ENCODE measurements at regions not wholly inside any gene's neighbourhood (a gene's known extent, or its start where the extent isn't known, plus 50 kb on each side); places are given as distances from the start of the nearest gene placed in this dataset.

DNA sequence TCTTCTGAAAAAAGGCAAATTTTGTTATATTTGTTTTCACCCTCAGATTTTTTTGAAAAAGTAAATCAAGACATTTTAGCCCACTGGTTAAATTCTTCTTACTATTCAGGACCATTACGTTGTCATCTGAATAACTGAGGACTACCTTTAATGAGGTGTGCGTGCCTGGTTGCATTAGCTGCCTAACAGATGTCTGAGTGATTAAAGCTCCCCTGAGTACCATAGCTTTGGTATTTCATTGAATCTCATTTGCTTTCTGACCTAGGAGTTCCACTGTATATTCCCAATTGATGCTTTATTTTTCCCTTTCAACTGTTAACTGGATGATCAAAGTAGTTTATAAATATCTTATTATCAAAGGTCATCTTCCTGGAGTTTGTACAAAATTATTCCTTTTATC, 410.0 kb upstream of the SEMA3D start:
- TF ChIP-seq POLR2A (IDR thresholded peaks at IDR 0.05): no peak
- TF ChIP-seq POLR2AphosphoS5 (IDR thresholded peaks at IDR 0.05): no peak
- TF ChIP-seq EP300 (IDR thresholded peaks at IDR 0.05): no peak
- TF ChIP-seq, protein P1, sequence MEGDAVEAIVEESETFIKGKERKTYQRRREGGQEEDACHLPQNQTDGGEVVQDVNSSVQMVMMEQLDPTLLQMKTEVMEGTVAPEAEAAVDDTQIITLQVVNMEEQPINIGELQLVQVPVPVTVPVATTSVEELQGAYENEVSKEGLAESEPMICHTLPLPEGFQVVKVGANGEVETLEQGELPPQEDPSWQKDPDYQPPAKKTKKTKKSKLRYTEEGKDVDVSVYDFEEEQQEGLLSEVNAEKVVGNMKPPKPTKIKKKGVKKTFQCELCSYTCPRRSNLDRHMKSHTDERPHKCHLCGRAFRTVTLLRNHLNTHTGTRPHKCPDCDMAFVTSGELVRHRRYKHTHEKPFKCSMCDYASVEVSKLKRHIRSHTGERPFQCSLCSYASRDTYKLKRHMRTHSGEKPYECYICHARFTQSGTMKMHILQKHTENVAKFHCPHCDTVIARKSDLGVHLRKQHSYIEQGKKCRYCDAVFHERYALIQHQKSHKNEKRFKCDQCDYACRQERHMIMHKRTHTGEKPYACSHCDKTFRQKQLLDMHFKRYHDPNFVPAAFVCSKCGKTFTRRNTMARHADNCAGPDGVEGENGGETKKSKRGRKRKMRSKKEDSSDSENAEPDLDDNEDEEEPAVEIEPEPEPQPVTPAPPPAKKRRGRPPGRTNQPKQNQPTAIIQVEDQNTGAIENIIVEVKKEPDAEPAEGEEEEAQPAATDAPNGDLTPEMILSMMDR (IDR thresholded peaks at IDR 0.05): no peak
